Activated naive CD8-positive, alpha-beta T cell treated with anti-CD3 and anti-CD28 coated beads, Interleukin-2, amount 10 ng/mL, durations not matched to agents 7 days and 5 days (primary cell): ENCODE measurements at regions not wholly inside any gene's neighbourhood (a gene's known extent, or its start where the extent isn't known, plus 50 kb on each side); places are given as distances from the start of the nearest gene placed in this dataset.
"Not testable (repeated sequence)": the region's sequence is repeated elsewhere in the genome, so short reads cannot be mapped to it uniquely, and the experiment has no call there.

Experiments
- ATAC-seq: fragments of 150-1000 bp; cut with Tn5 transposase; one replicate; pipeline ENCODE4 v1.10.0; 2021; ENCODE audit warnings: low read depth, moderate library complexity
- POLR2A ChIA-PET: fragments of 350-600 bp; sonication (Branson Sonifier 250); formaldehyde crosslinking; loops from one replicate; lab custom pipeline; 2021; ENCODE audit warnings: antibody characterized with exemption; lab: Charles Lee
- DNase-seq: peaks from one replicate; pipeline ENCODE4 v3.0.0; 2021
- H3K27ac Mint-ChIP-seq: one replicate; pipeline ENCODE4 v1.8.0; 2022; ENCODE audit warnings: mild to moderate bottlenecking, mixed read lengths
- H3K27me3 Mint-ChIP-seq: one replicate; pipeline ENCODE4 v1.8.0; 2022; ENCODE audit warnings: mild to moderate bottlenecking, moderate library complexity, mixed read lengths
- H3K36me3 Mint-ChIP-seq: one replicate; pipeline ENCODE4 v1.8.0; 2021; ENCODE audit warnings: mild to moderate bottlenecking, mixed read lengths
- H3K4me1 Mint-ChIP-seq: one replicate; pipeline ENCODE4 v1.8.0; 2021; ENCODE audit warnings: mixed read lengths
- H3K4me3 Mint-ChIP-seq: one replicate; pipeline ENCODE4 v1.8.0; 2022; ENCODE audit warnings: mild to moderate bottlenecking, moderate library complexity, mixed read lengths
- H3K9me3 Mint-ChIP-seq: one replicate; pipeline ENCODE4 v1.8.0; 2021; ENCODE audit warnings: mixed read lengths

DNA sequence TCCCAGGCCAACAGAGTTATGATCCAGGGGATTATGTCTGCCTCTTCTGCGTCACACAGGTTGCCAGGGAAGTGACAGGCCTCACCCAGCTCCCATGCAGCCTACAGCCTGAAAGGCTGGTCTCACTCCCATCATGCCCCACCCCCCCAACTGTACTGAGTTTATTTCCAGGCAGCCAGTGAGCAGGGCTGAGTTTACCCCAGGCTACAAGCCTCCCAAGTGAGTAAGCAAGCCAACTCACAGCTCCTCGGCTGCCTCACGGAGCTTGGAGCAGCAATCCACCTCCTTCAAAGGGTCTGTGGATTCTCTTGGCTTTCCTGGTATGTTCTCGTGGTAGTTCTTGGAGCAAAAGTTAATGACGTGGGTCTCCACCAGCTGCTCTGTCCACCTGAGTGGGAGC is 1147.6 kb upstream of the ADGRL4 start:
- POLR2A ChIA-PET = no interaction called here
- Mint-ChIP-seq H3K9me3 (peaks cover 4% of the 10 kb centered on the region), H3K4me1 (no peaks in the 10 kb centered on the region), H3K36me3 (no peaks in the 10 kb centered on the region), H3K4me3 (no peak overlapping the region), H3K27ac (no peak overlapping the region), H3K27me3 (no peaks in the 10 kb centered on the region)
- no peak for DNase-seq
- no peak for ATAC-seq

GRCh38 chr1:80153762-80154161 is 1147.2 kb upstream of the ADGRL4 start:
- Mint-ChIP-seq H3K27ac (no peak overlapping the region), H3K4me3 (no peak overlapping the region), H3K36me3 (no peaks in the 10 kb centered on the region), H3K4me1 (no peaks in the 10 kb centered on the region), H3K9me3 (peaks cover 4% of the 10 kb centered on the region), H3K27me3 (no peaks in the 10 kb centered on the region)
- POLR2A ChIA-PET = interaction anchor here (0.6 kb wide), 1 partner anchor 71 kb away, joined by 4 read pairs; no protein-coding TSS in a partner anchor
- DNase-seq (no peak), ATAC-seq (no peak)

DNA sequence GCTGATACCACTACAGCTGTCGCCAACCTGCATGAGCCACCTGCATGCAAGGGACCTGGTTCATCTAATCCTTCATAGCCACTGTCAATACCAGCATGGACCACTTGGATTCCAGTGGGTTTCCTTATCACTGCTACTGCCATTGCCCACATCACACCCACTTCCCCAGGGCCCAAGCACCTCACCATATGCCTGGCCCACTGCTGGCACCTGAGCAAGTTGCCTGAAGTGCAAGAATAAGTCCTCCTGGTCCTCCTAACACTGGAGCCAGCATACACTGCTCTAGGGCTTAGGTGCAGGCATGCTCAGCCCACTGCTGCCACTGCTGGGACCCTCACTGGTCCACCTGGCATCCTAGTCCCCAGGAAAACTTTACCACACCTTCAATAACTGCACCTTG is 1136.8 kb upstream of the ADGRL4 start:
- Mint-ChIP-seq H3K9me3 (peaks cover 8% of the 10 kb centered on the region), H3K36me3 (no peaks in the 10 kb centered on the region), H3K27ac (no peak overlapping the region), H3K4me1 (no peaks in the 10 kb centered on the region), H3K4me3 (no peak overlapping the region), H3K27me3 (no peaks in the 10 kb centered on the region)
- ATAC-seq (no peak), DNase-seq (no peak)
- POLR2A ChIA-PET = no interaction called here

DNA sequence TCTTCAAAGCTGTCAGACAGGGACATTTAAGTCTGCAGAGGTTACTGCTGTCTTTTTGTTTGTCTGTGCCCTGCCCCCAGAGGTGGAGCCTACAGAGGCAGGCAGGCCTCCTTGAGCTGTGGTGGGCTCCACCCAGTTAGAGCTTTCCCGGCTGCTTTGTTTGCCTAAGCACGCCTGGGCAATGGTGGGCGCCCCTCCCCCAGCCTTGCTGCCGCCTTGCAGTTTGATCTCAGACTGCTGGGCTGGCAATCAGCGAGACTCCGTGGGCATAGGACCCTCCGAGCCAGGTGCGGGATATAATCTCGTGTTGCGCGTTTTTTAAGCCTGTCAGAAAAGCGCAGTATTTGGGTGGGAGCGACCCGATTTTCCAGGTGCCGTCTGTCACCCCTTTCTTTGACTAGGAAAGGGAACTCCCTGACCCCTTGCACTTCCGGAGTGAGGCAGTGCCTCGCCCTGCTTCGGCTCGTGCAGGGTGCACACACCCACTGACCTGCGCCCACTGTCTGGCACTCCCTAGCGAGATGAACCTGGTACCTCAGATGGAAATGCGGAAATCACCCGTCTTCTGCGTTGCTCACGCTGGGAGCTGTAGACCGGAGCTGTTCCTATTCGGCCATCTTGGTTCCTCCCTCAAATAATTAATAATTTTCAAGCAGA is 1131.5 kb upstream of the ADGRL4 start:
- H3K27me3 Mint-ChIP-seq, POLR2A ChIA-PET, H3K4me3 Mint-ChIP-seq, DNase-seq, H3K9me3 Mint-ChIP-seq, H3K27ac Mint-ChIP-seq, H3K4me1 Mint-ChIP-seq, ATAC-seq, H3K36me3 Mint-ChIP-seq: not testable (repeated sequence)

- no peak overlapping the region for H3K27ac Mint-ChIP-seq
- POLR2A ChIA-PET = no interaction called here
- no peak for ATAC-seq
- H3K9me3 Mint-ChIP-seq = peaks cover 14% of the 10 kb centered on the region
- DNase-seq = no peak
- H3K4me1 Mint-ChIP-seq = no peaks in the 10 kb centered on the region
- H3K4me3 Mint-ChIP-seq = no peak overlapping the region
- H3K36me3 Mint-ChIP-seq = no peaks in the 10 kb centered on the region
- no peaks in the 10 kb centered on the region for H3K27me3 Mint-ChIP-seq
Measured at GRCh38 chr1:80113168-80114038, 1106.9 kb upstream of the ADGRL4 start.

DNA sequence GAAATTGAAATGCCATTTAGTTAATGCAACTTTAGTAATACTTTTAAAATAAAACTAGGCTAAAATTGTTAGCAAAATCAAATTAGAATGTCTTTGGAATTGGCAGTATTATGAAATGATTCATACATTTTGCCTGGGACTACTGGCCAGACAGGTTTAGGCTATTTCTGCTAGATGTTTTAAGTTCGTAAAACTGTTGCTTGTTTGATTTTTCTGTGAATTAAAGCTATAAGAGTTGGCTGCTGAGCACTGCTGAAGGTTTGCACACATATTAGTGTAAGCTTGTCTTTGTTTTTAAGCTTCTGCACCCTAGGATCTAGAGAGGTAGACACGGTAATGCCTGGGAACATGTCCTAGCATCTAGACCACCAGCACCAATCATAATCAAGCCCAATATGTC is 1094.6 kb upstream of the ADGRL4 start:
- Mint-ChIP-seq H3K27me3 (no peaks in the 10 kb centered on the region), H3K4me3 (no peak overlapping the region), H3K4me1 (no peaks in the 10 kb centered on the region), H3K9me3 (peaks cover 5% of the 10 kb centered on the region), H3K27ac (no peak overlapping the region), H3K36me3 (no peaks in the 10 kb centered on the region)
- POLR2A ChIA-PET = no interaction called here
- no peak for DNase-seq
- ATAC-seq = no peak

DNA sequence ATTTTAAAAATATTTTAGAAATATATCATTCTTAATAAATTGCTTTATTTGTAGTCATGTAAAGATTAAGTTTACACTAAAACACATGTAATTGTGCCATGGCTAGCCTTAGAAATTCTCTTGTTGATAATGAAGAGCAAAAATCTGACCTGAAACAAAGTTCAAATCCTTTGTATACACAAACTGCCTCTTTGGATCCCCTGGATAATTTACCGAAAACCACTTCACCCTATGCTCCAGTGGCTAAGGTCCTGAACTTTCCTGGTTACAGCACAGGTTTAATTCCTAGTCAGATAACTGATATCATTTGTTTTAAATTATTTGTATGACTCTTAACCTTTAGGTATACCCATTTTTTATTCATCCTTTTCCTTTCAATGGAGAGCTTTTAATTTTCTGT is 1093.2 kb upstream of the ADGRL4 start:
- no peaks in the 10 kb centered on the region for H3K4me1 Mint-ChIP-seq
- no peak for ATAC-seq
- H3K27me3 Mint-ChIP-seq = no peaks in the 10 kb centered on the region
- POLR2A ChIA-PET = no interaction called here
- no peak for DNase-seq
- H3K4me3 Mint-ChIP-seq = no peak overlapping the region
- no peak overlapping the region for H3K27ac Mint-ChIP-seq
- no peaks in the 10 kb centered on the region for H3K36me3 Mint-ChIP-seq
- peaks cover 4% of the 10 kb centered on the region for H3K9me3 Mint-ChIP-seq

DNA sequence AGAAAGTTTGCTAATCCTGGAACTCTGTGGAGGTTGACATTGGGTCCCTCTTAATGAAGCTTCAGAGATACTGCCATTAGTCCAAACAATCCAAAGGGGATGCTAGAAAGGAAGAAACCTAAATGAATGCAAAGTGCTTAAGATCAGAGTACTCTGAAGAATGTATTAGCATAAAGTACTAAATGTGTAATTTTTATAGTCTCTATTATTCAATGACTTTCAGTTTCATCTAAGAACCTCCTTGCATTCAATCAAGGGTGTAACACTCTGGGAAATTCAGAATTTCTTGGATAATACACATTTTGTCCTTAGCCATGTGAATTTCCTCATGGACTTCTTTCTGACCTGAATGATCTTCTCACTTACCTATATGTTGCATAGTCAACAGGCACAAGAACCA is 1078.5 kb upstream of the ADGRL4 start:
- Mint-ChIP-seq H3K36me3 (no peaks in the 10 kb centered on the region), H3K27me3 (no peaks in the 10 kb centered on the region), H3K27ac (no peak overlapping the region), H3K4me3 (no peak overlapping the region), H3K9me3 (peaks cover 7% of the 10 kb centered on the region), H3K4me1 (no peaks in the 10 kb centered on the region)
- no peak for DNase-seq
- POLR2A ChIA-PET = no interaction called here
- ATAC-seq = no peak

GRCh38 chr1:80083892-80084291 is 1077.4 kb upstream of the ADGRL4 start:
- Mint-ChIP-seq H3K27ac (no peak overlapping the region), H3K4me1 (no peaks in the 10 kb centered on the region), H3K27me3 (no peaks in the 10 kb centered on the region), H3K36me3 (no peaks in the 10 kb centered on the region), H3K9me3 (peaks cover 8% of the 10 kb centered on the region), H3K4me3 (no peak overlapping the region)
- ATAC-seq (no peak), DNase-seq (no peak)
- POLR2A ChIA-PET = no interaction called here

DNA sequence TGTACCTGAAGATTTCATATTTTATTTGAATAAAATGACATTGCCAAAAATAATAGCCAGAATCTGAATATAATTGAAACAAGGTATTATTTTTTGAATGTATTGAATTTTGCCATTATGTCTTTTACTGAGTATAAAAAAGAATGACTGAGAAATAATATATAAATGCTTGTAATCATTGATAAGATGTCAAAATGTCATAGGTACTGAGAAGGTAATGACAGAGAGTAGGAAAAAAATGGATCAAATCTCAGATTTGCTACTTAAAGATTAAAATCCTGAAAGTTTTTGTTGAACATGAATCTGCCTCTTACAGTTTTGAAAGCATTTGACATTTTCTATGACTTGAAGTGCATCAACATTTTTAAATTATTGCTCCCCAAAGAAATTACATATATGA is 1069.9 kb upstream of the ADGRL4 start:
- H3K4me1 Mint-ChIP-seq = no peaks in the 10 kb centered on the region
- H3K9me3 Mint-ChIP-seq = peaks cover 5% of the 10 kb centered on the region
- no peaks in the 10 kb centered on the region for H3K36me3 Mint-ChIP-seq
- H3K27ac Mint-ChIP-seq = no peak overlapping the region
- H3K4me3 Mint-ChIP-seq = no peak overlapping the region
- H3K27me3 Mint-ChIP-seq = no peaks in the 10 kb centered on the region
- DNase-seq (no peak), ATAC-seq (no peak)
- POLR2A ChIA-PET = no interaction called here

- no peaks in the 10 kb centered on the region for H3K27me3 Mint-ChIP-seq
- no peak overlapping the region for H3K4me3 Mint-ChIP-seq
- no peak overlapping the region for H3K27ac Mint-ChIP-seq
- no peaks in the 10 kb centered on the region for H3K4me1 Mint-ChIP-seq
- H3K36me3 Mint-ChIP-seq = no peaks in the 10 kb centered on the region
- peaks cover 2% of the 10 kb centered on the region for H3K9me3 Mint-ChIP-seq
- POLR2A ChIA-PET = no interaction called here
- ATAC-seq (no peak), DNase-seq (no peak)
Measured at GRCh38 chr1:80075351-80075750, 1068.8 kb upstream of the ADGRL4 start.

- H3K9me3 Mint-ChIP-seq = no peaks in the 10 kb centered on the region
- no peak overlapping the region for H3K27ac Mint-ChIP-seq
- ATAC-seq = no peak
- H3K27me3 Mint-ChIP-seq = no peaks in the 10 kb centered on the region
- H3K36me3 Mint-ChIP-seq = no peaks in the 10 kb centered on the region
- no peak for DNase-seq
- no peaks in the 10 kb centered on the region for H3K4me1 Mint-ChIP-seq
- POLR2A ChIA-PET = no interaction called here
- no peak overlapping the region for H3K4me3 Mint-ChIP-seq
Measured at GRCh38 chr1:80072563-80072962, 1066.0 kb upstream of the ADGRL4 start.

GRCh38 chr1:80066060-80066459 is 1059.5 kb upstream of the ADGRL4 start:
- Mint-ChIP-seq H3K4me1 (no peaks in the 10 kb centered on the region), H3K4me3 (no peak overlapping the region), H3K27me3 (no peaks in the 10 kb centered on the region), H3K27ac (no peak overlapping the region), H3K9me3 (peaks cover 1% of the 10 kb centered on the region), H3K36me3 (no peaks in the 10 kb centered on the region)
- no peak for DNase-seq
- ATAC-seq = no peak
- POLR2A ChIA-PET = no interaction called here

DNA sequence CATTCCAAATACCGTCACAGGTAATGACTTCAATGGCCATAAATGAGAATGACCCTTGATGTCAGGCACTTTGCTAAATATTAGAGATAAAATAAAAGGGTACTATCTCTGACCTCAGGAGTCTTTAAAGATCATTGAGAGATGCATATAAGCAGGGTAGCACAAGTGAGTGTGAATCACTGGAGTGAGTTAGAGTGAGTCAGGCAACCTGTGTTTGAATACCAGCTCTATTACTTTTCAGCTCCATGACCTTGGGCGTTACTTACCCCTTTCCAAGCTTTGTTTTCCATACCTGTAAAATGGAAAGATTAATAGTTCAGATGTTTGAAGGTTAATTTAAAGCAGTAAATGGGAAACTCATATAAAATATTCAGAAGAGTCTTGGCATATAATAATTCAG is 1058.0 kb upstream of the ADGRL4 start:
- no peak for ATAC-seq
- no peak for DNase-seq
- H3K27ac Mint-ChIP-seq = no peak overlapping the region
- no peak overlapping the region for H3K4me3 Mint-ChIP-seq
- POLR2A ChIA-PET = no interaction called here
- H3K27me3 Mint-ChIP-seq = no peaks in the 10 kb centered on the region
- no peaks in the 10 kb centered on the region for H3K36me3 Mint-ChIP-seq
- H3K4me1 Mint-ChIP-seq = no peaks in the 10 kb centered on the region
- H3K9me3 Mint-ChIP-seq = peaks cover 5% of the 10 kb centered on the region
